ENCODE measurements at regions not wholly inside any gene's neighbourhood (a gene's known extent, or its start where the extent isn't known, plus 50 kb on each side); places are given as distances from the start of the nearest gene placed in this dataset.

GRCh38 chr12:92295523-92295922, 149.9 kb upstream of the BTG1 start:
- no peak for DNase-seq
- H3K36me3 Mint-ChIP-seq: no peaks in the 10 kb centered on the region
- CTCF ChIA-PET: no interaction called here
- no peaks in the 10 kb centered on the region for H3K9me3 Mint-ChIP-seq
- H3K4me3 Mint-ChIP-seq: no peak overlapping the region
- no peaks in the 10 kb centered on the region for H3K27me3 Mint-ChIP-seq
- H3K27ac Mint-ChIP-seq: no peak overlapping the region
- POLR2A ChIA-PET: no interaction called here
- peaks cover 11% of the 10 kb centered on the region for H3K4me1 Mint-ChIP-seq (ENCODE audit: low read depth)
- intact Hi-C loops (cut with micrococcal nuclease): loop anchor here (5.0 kb wide), 2 partner anchors 67 to 83 kb away; no protein-coding TSS in a partner anchor

GRCh38 chr12:92294676-92295440, 149.2 kb upstream of the BTG1 start:
- no peak overlapping the region for H3K27ac Mint-ChIP-seq
- POLR2A ChIA-PET: no interaction called here
- no peak for DNase-seq
- peaks cover 11% of the 10 kb centered on the region for H3K4me1 Mint-ChIP-seq (ENCODE audit: low read depth)
- intact Hi-C loops (cut with micrococcal nuclease): loop anchor here (5.0 kb wide), 2 partner anchors 67 to 83 kb away; no protein-coding TSS in a partner anchor
- no peaks in the 10 kb centered on the region for H3K36me3 Mint-ChIP-seq
- H3K9me3 Mint-ChIP-seq: no peaks in the 10 kb centered on the region
- H3K27me3 Mint-ChIP-seq: no peaks in the 10 kb centered on the region
- CTCF ChIA-PET: no interaction called here
- H3K4me3 Mint-ChIP-seq: no peak overlapping the region

GRCh38 chr12:92292016-92292415, 146.4 kb upstream of the BTG1 start:
- Mint-ChIP-seq H3K4me3 (no peak overlapping the region), H3K9me3 (no peaks in the 10 kb centered on the region), H3K27me3 (no peaks in the 10 kb centered on the region), H3K36me3 (no peaks in the 10 kb centered on the region), H3K4me1 (ENCODE audit: low read depth) (peaks cover 11% of the 10 kb centered on the region), H3K27ac (no peak overlapping the region)
- POLR2A ChIA-PET: no interaction called here
- intact Hi-C loops (cut with micrococcal nuclease): no loop called here
- CTCF ChIA-PET: no interaction called here
- no peak for DNase-seq

GRCh38 chr12:92290886-92291285, 145.2 kb upstream of the BTG1 start:
- no peaks in the 10 kb centered on the region for H3K27me3 Mint-ChIP-seq

GRCh38 chr12:92290350-92290695, 144.7 kb upstream of the BTG1 start:
- intact Hi-C loops (cut with micrococcal nuclease): no loop called here
- H3K36me3 Mint-ChIP-seq: no peaks in the 10 kb centered on the region
- no peak overlapping the region for H3K27ac Mint-ChIP-seq
- no peak for DNase-seq
- peaks cover 2% of the 10 kb centered on the region for H3K4me1 Mint-ChIP-seq (ENCODE audit: low read depth)
- ChIA-PET CTCF (no interaction called here), POLR2A (no interaction called here)
- H3K4me3 Mint-ChIP-seq: no peak overlapping the region
- no peaks in the 10 kb centered on the region for H3K9me3 Mint-ChIP-seq
- no peaks in the 10 kb centered on the region for H3K27me3 Mint-ChIP-seq

More at GRCh38 chr12:92290886-92291285, 145.2 kb upstream of the BTG1 start:
- H3K4me3 Mint-ChIP-seq: no peak overlapping the region
- no peak for DNase-seq
- H3K4me1 Mint-ChIP-seq (ENCODE audit: low read depth): peaks cover 7% of the 10 kb centered on the region
- H3K27ac Mint-ChIP-seq: no peak overlapping the region
- ChIA-PET POLR2A (no interaction called here), CTCF (interaction anchor here (0.9 kb wide), 1 partner anchor 9 kb away, joined by 3 read pairs; no protein-coding TSS in a partner anchor)
- H3K9me3 Mint-ChIP-seq: no peaks in the 10 kb centered on the region
- intact Hi-C loops (cut with micrococcal nuclease): no loop called here
- H3K36me3 Mint-ChIP-seq: no peaks in the 10 kb centered on the region

GRCh38 chr12:92289629-92290349, 144.1 kb upstream of the BTG1 start:
- H3K27ac Mint-ChIP-seq: no peak overlapping the region
- H3K4me3 Mint-ChIP-seq: no peak overlapping the region
- ChIA-PET POLR2A (no interaction called here), CTCF (no interaction called here)
- no peaks in the 10 kb centered on the region for H3K27me3 Mint-ChIP-seq
- intact Hi-C loops (cut with micrococcal nuclease): no loop called here
- H3K4me1 Mint-ChIP-seq (ENCODE audit: low read depth): no peaks in the 10 kb centered on the region
- no peaks in the 10 kb centered on the region for H3K9me3 Mint-ChIP-seq
- no peaks in the 10 kb centered on the region for H3K36me3 Mint-ChIP-seq
- no peak for DNase-seq

GRCh38 chr12:92288561-92288960, 142.9 kb upstream of the BTG1 start:
- no peaks in the 10 kb centered on the region for H3K4me1 Mint-ChIP-seq (ENCODE audit: low read depth)
- ChIA-PET POLR2A (no interaction called here), CTCF (no interaction called here)
- H3K4me3 Mint-ChIP-seq: no peak overlapping the region
- no peaks in the 10 kb centered on the region for H3K27me3 Mint-ChIP-seq
- no peaks in the 10 kb centered on the region for H3K36me3 Mint-ChIP-seq
- DNase-seq: no peak
- H3K27ac Mint-ChIP-seq: no peak overlapping the region
- H3K9me3 Mint-ChIP-seq: no peaks in the 10 kb centered on the region
- intact Hi-C loops (cut with micrococcal nuclease): no loop called here

- CTCF ChIA-PET: no interaction called here
- H3K27ac Mint-ChIP-seq: peak overlapping the region; percentile 60
These were observed 132.8 kb upstream of the BTG1 start for GRCh38 chr12:92278378-92278828.

GRCh38 chr12:92277795-92278194, 132.1 kb upstream of the BTG1 start:
- no peaks in the 10 kb centered on the region for H3K36me3 Mint-ChIP-seq
- H3K9me3 Mint-ChIP-seq: no peaks in the 10 kb centered on the region
- intact Hi-C loops (cut with micrococcal nuclease): no loop called here
- ChIA-PET CTCF (no interaction called here), POLR2A (no interaction called here)
- no peak overlapping the region for H3K4me3 Mint-ChIP-seq
- H3K27ac Mint-ChIP-seq: peak overlapping the region; percentile 60
- no peak for DNase-seq
- H3K4me1 Mint-ChIP-seq (ENCODE audit: low read depth): peaks cover 14% of the 10 kb centered on the region
- H3K27me3 Mint-ChIP-seq: no peaks in the 10 kb centered on the region

More at GRCh38 chr12:92278378-92278828, 132.8 kb upstream of the BTG1 start:
- POLR2A ChIA-PET: no interaction called here
- no peak overlapping the region for H3K4me3 Mint-ChIP-seq
- intact Hi-C loops (cut with micrococcal nuclease): no loop called here
- H3K9me3 Mint-ChIP-seq: no peaks in the 10 kb centered on the region
- H3K36me3 Mint-ChIP-seq: no peaks in the 10 kb centered on the region
- H3K4me1 Mint-ChIP-seq (ENCODE audit: low read depth): peaks cover 14% of the 10 kb centered on the region
- no peak for DNase-seq
- no peaks in the 10 kb centered on the region for H3K27me3 Mint-ChIP-seq

- no peaks in the 10 kb centered on the region for H3K36me3 Mint-ChIP-seq
- H3K27ac Mint-ChIP-seq: no peak overlapping the region
- H3K9me3 Mint-ChIP-seq: no peaks in the 10 kb centered on the region
- DNase-seq: no peak
- POLR2A ChIA-PET: interaction anchor here (0.6 kb wide), 1 partner anchor 661 kb away, joined by 3 read pairs; no protein-coding TSS in a partner anchor
- no peaks in the 10 kb centered on the region for H3K27me3 Mint-ChIP-seq
- intact Hi-C loops (cut with micrococcal nuclease): no loop called here
- CTCF ChIA-PET: no interaction called here
- H3K4me3 Mint-ChIP-seq: no peak overlapping the region
- H3K4me1 Mint-ChIP-seq (ENCODE audit: low read depth): peaks cover 14% of the 10 kb centered on the region
These were observed 130.6 kb upstream of the BTG1 start for GRCh38 chr12:92276276-92276675.

GRCh38 chr12:92275443-92276154, 130.0 kb upstream of the BTG1 start:
- Mint-ChIP-seq H3K27me3 (no peaks in the 10 kb centered on the region), H3K36me3 (no peaks in the 10 kb centered on the region), H3K9me3 (no peaks in the 10 kb centered on the region), H3K27ac (no peak overlapping the region), H3K4me1 (ENCODE audit: low read depth) (peaks cover 14% of the 10 kb centered on the region), H3K4me3 (no peak overlapping the region)
- no peak for DNase-seq
- POLR2A ChIA-PET: interaction anchor here (0.6 kb wide), 1 partner anchor 662 kb away, joined by 3 read pairs; no protein-coding TSS in a partner anchor
- CTCF ChIA-PET: no interaction called here
- intact Hi-C loops (cut with micrococcal nuclease): no loop called here

GRCh38 chr12:92273076-92273475, 127.4 kb upstream of the BTG1 start:
- Mint-ChIP-seq H3K4me3 (no peak overlapping the region), H3K36me3 (no peaks in the 10 kb centered on the region), H3K9me3 (no peaks in the 10 kb centered on the region), H3K27me3 (no peaks in the 10 kb centered on the region), H3K4me1 (ENCODE audit: low read depth) (peaks cover 2% of the 10 kb centered on the region), H3K27ac (no peak overlapping the region)
- ChIA-PET POLR2A (no interaction called here), CTCF (no interaction called here)
- intact Hi-C loops (cut with micrococcal nuclease): no loop called here
- no peak for DNase-seq

Data from activated CD4-positive, alpha-beta memory T cell treated with anti-CD3 and anti-CD28 coated beads for 36 hours (primary cell).